ENCODE measurements at regions not wholly inside any gene's neighbourhood (a gene's known extent, or its start where the extent isn't known, plus 50 kb on each side); places are given as distances from the start of the nearest gene placed in this dataset.

DNA sequence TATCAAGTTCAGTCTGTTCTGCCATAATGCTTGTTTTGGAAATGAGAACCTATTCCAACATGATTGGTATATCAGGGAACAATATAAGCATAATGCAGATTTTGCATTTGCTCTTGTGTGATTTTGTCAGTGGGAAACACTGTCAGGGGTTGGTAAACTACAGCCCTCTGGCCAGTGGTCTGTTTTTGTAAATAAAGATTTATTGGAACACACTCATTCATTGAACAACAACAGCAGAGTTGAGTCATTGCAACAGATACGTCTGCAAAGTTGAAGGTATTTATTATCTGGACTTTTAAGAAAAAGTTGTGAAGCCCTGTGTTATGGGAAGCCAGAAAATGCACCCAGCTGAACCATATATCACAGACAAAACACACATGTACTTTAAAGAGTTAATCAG lies 83.1 kb downstream of the MCFD2 start:
- no peak for DNase-seq
- in situ Hi-C loops (cut with MboI; ENCODE audit: low pct_unique_long_range_greater_than_20kb, low sequenced_read_pairs) = no loop called here

DNA sequence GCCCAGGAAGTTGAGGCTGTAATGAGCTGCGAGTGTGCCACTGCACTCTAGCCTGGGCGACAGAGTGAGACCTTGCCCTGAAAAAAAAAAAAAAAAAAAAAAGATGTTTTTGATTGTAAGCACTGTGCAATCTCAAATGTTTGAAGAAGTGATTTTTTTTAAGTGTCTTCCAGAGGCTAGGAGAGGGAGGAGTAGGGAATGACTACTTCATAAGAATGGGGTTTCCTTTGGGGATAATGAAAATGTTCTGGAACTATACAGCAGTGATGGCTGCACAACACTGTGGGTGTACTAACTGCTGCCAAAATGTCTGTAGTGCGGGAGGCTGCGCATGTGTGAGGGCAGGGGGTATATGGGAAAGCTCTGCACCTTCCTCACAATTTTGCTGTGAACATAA lies 83.7 kb downstream of the MCFD2 start:
- in situ Hi-C loops (cut with MboI; ENCODE audit: low pct_unique_long_range_greater_than_20kb, low sequenced_read_pairs) = no loop called here
- DNase-seq = no peak

DNA sequence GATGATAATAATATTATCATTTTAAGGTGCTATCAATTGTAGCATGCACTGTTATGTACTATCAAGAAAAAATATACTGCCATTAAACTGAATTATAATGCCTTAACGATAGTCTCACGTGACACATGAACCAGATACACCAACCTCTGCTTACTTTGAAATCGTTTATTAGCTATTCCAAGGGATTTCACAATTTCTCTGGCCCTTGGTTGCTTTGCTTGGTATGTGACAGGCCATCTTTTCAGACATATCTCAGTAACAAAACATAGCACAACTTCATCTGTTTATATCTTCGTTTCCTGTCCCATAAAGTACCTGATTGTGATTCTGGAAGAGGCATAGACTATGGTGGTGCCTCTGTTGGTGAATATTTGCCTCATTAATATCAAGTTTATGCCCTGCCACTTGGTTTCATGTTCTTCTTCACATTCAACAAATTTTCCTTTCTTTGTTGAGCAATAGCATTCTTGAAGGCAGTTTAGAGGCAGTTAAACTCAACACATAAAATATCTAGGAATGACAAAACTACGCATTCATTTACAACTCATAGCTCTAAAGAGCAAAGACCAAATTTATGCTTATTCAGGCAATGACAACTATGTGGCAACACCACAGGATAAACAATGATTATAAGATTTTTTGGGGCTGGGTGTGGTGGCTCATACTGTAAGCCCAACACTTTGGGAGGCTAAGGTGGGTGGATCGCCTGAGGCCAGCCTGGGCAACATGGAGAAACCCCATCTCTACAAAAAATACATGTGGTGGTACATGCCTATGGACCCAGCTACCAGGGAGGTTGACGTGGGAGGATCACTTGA lies 84.3 kb downstream of the MCFD2 start:
- in situ Hi-C loops (cut with MboI; ENCODE audit: low pct_unique_long_range_greater_than_20kb, low sequenced_read_pairs) = no loop called here
- DNase-seq = no peak

DNA sequence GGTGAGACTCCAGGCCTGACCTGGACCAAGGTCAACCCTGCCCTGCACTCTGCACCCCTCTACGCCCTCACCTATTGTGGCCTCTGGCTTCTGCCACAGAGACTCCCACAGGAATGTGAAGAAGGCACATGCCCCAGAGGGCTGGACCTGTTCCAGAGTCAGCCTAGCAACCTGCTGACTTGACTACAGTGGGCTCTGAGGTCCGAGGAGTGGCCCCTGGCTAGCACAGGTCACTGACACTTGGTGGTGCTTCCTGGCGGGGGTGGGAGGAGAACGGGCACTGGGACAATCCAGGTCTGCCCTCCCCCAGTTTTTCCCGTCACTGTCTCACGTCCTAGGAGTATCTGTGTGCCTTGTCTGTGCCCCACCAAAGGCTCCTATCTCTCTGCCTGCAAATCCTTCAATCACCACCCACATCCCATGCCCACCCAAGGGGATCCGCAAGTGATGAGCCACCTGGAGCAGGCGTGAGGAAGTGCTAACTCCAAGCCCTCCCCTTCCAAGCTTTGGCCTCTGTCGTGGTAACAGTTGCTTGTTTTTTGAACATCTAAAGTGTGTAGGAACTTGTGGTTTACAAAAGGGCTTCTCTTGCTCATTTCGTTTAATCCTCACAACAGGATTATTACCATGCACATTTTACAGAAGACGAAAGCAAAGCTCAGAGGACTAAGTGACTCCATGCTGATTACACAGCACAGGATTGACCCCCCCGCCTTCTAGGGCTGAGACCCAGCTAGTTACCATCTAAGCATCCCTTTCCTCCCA lies 86.2 kb downstream of the MCFD2 start:
- in situ Hi-C loops (cut with MboI; ENCODE audit: low pct_unique_long_range_greater_than_20kb, low sequenced_read_pairs) = no loop called here
- no peak for DNase-seq

DNA sequence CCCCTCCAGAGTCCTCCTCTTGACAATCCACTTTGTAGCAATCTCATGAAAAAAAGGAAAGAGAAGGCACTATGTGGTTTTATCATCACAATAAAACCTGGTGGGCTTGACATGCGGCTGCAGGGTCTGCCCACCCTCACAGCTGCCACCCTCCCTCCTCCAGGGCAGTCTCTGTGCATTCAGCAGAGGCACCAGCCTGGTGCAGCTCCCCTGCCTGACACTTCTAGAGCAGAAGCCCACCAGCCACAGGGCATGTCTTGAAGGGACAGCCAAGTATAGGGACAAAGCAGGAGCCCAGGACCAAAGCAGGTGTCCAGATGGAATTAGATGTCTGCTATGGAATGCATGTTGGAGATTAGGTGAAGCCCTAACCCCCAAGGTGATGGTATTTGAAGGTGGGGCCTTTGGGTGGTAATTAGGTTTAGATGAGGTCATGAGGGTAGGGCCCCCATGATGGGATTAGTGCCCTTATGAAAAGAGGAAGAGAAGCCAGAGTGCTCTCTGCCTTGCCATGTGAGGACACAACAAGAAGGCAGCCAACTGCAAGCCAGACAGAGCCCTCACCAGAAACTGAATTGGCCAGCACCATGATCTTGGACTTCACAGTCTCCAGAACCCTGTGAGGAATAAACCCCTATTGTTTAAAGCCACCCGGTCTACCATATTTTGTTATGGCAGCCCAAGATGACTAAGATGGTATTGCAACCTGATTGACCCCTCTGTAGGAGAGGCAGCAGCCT lies 86.9 kb downstream of the MCFD2 start:
- no peak for DNase-seq
- in situ Hi-C loops (cut with MboI; ENCODE audit: low pct_unique_long_range_greater_than_20kb, low sequenced_read_pairs) = no loop called here

DNA sequence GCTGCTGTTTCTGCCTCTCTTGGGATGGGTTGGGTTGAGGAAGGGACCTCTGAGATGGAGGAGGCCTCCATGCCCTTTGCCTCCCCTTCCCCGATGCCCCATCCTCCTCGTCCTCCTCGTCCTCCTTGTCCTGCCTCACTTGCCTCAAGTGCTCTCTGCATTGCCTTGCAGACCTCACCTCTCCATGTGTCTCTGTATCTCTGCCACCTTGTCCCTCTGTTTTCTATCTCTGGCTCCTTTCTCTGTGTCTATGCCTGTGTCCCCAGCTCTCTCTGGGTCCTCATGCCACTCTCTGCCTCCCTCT lies 87.5 kb downstream of the MCFD2 start:
- in situ Hi-C loops (cut with MboI; ENCODE audit: low pct_unique_long_range_greater_than_20kb, low sequenced_read_pairs) = no loop called here
- no peak for DNase-seq

DNA sequence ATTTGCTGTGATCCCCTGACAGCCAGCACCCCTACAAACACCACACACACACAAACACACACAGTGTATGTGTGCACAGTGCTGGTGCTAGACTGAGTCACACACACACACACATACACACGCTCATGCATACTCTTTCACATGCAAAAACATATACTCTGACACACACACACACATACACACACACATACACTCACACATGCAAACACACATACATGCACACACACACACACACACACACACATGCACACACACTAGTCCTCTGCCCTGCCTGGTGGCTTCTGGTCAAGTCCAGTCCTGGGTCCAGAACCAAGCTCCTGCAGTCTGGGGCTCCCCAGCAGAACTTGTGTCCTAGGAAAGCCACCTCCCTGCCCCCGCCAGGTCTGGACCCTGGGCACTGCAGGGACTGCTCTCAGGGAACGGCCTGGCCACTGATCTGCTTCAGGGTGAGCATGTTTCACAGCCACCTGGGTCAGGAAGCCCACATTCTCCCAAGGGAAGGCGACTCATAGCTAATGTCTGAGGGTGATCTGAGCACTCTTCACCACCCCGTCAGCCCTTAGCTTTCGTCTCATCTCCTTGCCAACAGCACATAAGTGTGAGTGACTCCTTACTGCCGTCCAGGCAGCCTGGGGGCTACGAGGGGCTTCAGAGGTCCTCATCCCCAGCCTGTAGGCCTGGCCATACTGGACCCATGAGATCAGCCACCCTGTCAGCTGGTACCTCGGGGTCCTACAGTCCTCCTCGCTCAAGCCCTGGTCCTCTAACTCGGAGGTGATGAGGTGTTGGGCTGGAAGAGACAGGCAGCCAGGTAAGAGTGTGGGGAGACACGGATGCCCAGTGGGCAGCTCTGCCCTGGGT lies 88.1 kb downstream of the MCFD2 start:
- in situ Hi-C loops (cut with MboI; ENCODE audit: low pct_unique_long_range_greater_than_20kb, low sequenced_read_pairs) = no loop called here
- no peak for DNase-seq

DNA sequence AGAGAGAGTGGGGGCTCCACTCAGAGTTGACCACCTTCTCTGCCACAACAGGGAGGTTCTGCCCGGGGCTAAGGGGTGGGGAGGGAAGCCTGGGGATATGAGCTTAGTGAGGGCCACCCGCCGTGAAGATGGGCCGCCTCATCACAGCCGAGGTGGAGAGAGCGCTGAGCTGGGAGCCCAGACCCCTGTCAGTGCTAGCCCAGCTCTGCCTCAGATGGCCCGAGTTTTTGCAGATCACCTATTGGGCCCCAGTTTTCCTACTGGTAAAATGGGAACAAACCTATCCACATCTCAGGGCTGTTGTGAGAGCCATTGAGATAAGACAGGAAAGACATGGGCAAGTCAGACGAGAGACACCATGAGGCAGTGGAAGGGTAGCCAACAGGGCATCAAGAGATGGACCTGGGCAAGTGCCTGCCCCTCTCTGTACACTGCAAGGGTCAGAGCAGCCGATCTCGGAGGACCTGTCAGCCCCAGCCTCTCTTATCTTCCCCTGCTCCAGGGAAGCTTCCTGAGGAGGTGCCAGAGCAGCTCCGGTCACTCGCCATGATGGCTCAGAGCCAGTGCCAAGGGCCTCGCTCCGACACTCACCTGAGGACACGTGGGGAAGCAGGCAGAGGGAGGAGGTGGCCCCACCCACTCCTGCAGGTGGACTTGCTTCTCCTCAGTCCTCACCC lies 88.9 kb downstream of the MCFD2 start:
- in situ Hi-C loops (cut with MboI; ENCODE audit: low pct_unique_long_range_greater_than_20kb, low sequenced_read_pairs) = no loop called here
- no peak for DNase-seq

DNA sequence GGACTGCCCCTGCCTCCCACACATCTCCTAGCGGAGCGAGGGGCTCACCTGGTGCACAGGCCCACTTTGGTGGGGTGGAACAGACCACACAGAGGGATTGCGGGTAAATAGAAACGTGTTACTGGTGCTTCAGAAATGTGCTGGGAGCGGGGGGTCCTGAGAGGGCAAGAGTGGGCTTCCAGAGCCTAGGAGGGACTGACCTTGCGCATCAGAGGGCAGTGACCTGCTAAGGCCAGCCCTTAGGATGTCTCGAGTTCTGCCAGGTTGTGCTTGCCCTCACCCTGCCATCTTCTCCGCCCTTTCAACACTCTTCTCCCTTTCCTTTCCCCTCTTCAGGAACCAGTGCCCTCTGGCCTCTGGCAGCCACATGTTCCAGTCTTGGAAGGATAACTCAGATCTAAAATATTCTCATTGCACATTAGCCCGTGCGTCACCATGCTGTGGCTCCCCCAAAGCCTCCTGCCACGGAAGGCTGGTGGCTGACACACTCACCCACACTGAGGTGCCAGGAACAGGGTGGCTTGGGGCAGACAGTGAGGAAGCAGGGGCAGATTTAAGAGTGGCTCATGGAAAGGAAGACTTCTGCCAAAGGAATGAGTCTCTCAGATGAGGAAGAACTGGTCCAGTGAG lies 89.6 kb downstream of the MCFD2 start:
- in situ Hi-C loops (cut with MboI; ENCODE audit: low pct_unique_long_range_greater_than_20kb, low sequenced_read_pairs) = no loop called here
- no peak for DNase-seq

DNA sequence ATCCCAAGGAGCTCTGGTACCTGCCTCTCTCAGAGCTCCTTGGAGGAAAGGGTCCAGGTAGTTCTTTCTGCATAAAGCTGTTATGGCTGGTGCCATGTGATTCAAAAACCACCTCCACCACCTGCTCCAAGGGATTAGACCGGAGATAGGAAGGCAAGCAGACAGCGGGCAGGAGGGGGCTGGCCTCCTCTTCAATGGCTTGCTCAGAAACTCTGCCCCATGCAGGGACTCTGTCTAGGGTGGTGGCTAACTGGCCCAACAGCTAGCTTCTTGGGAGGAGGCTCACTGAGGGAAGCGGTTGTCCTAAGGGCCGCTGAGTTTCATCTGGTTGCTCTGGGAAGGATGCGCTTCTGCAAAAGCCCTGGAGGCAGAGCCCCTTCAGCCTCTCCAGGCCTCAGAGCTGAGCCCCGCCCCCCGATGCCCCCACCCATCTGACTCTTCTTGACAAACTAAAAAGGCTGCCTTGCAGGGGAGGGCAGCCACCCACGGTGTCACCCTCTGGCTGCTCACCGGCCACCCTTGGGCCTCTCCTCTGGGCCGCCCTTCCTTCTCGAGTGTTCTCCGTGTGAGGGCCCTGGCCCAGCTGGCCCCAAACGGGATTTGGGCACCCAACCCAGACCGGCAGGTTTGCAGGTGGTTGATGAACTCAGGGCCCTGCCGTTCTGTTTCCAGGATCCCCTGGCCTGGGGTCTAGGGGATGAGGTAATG lies 90.2 kb downstream of the MCFD2 start:
- no peak for DNase-seq

DNA sequence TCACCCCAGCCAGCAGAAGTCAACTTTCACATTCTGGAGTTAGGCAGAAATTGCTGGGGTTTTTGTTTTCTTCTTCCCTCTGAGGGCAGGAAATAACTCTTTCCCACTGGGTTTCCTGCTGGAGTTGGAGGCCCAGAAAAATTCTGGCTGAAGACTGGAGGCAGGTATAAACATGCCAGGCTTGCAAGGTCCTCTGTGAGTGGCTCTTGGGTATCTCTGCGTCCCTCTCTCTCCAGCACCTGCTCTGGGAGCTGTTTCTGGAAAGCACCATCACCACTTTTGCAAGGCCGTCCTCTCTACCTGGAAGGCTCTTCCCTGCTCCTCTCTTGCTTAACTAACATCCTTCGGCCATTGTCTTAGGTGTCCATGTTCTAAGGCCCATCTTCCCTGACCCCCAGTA lies 91.0 kb downstream of the MCFD2 start:
- no peak for DNase-seq
- in situ Hi-C loops (cut with MboI; ENCODE audit: low pct_unique_long_range_greater_than_20kb, low sequenced_read_pairs) = no loop called here

More for the DNA sequence above, 90.2 kb downstream of the MCFD2 start:
- in situ Hi-C loops (cut with MboI; ENCODE audit: low pct_unique_long_range_greater_than_20kb, low sequenced_read_pairs) = no loop called here

DNA sequence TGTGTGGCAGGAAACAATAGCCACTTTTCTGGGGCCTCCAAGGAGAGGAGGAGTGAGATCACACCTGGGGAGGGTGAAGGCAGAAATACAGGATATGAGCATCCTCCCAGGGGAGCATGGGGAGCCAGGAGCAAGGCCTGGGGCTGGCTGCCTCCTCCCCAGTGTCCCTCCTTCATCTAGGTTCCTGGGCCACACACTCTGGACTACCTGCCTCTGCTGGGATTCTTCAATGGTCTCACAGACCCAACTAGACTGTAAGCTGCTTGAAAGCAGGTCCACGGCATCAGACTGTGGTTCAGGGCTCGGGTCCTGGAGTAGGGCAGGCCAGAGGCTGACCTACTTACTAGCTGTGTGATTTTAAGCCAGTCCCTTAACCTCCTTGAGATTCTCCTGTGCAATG lies 94.0 kb downstream of the MCFD2 start:
- in situ Hi-C loops (cut with MboI; ENCODE audit: low pct_unique_long_range_greater_than_20kb, low sequenced_read_pairs) = no loop called here
- DNase-seq = no peak

DNA sequence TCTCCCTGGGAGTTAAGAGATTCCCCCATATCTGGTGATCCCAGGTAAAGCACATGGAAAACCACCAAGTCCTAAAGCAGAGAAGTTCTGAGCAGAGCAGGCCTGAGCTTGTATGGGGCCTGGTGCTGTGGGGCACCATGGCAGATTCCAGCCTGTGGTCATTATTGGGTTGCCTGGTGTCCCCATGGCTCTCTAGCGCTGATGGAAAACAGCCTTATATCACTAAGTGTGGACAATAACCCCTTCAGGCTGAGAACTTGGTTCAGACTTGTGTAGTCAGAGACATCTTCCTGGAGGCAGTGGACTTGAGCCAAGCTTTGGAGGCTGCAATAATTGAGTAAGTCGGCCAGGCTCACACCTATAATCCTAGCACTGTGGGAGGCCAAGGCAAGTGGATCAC lies 96.8 kb downstream of the MCFD2 start:
- no peak for DNase-seq
- in situ Hi-C loops (cut with MboI; ENCODE audit: low pct_unique_long_range_greater_than_20kb, low sequenced_read_pairs) = no loop called here

DNA sequence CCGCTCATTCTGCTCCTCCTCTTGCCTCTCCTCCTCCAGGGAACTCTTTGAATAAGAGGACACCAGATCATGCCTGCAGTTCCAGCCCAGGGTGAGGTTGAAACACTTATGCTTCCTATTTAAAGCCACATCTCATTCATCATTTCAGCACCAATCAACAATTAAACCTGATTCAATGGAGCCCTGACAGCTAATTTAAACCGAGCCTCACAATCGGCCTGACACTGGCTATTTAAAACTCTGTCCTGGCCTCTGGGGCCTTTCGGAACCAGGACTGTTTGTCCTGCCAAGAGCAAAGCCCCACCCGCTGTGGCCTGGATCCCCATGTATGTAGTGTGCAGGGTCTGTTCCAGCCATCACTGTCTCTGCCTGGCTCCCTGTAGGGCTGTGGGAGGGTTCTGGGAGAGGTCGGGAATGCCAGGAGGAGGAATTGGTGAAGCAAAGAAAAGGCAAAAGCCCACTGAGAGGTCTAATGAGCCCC lies 97.4 kb downstream of the MCFD2 start:
- no peak for DNase-seq
- in situ Hi-C loops (cut with MboI; ENCODE audit: low pct_unique_long_range_greater_than_20kb, low sequenced_read_pairs) = no loop called here

DNA sequence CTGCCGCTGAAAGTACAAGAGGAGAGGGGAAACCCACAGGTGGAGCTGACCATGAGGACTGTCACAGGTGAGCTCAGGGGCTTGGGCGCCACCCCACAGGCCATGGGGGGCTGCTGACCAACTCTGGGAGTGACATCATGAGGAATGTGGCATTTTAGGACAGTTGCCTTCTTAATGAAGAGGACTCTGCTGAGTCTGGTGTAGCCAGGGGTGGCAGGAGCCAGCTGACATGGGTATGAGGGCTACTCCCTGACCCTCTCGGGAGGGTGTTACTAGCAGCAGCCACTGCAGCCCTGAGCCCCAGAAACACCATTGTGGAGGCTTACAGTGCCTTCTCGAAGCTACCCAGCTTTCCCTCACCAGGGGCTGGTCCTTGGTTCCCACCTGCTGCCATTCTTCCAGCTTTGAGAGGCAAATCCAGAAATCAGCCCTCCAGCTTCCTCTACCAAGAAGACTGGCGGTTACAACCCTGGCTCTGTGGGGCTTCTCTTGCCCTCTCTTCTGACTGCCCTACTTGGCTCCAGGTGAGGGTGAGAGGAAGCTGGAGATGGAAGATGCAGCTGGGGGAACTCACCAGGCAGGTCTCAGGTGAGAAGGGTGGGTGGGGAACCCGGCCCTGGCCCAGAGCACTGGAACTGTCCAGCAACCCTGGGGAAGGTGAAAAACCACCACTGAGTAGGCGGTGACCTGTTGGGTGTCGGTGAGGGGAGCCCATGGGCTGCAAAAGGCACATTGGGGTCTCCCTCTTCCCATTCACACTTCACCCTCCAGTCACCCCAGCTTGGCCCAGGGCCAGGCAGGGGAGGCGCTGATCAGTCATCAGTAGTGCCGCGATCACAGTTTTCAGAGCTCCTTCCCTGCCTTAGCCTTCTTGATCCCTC lies 98.5 kb downstream of the MCFD2 start:
- no peak for DNase-seq

DNA sequence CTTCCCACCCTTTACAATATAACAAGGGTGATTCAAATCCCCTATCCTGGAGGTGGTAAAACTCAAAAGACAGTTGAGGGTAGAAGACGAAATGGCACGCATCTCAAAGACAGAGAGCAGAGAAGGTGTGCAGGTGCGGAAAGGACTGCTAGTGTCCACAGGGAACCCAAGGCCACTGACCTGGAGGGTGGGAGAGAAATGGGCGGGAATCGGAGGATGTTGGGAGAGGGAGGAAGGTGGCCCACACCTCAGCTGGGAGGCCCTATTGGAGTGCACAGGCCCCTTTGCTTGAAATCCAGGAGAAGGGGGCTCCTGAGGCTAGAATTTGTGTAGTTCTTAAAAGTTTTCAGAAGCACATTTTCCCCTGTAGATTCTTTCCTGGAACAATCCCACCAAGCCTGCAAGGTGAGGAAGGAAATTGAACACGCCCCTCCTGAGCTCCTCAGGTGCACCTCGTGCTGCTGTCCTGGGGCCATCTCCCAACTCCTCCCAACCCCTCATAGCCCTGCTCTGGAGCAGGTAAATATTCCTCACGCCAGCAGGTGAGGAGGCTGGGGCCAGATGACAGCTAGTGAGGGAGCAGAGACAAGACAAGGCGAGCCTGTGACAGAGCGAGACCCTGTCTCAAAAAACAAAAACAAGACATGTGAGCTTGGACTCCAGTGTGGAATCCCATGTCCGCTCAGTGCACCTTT lies 99.3 kb downstream of the MCFD2 start:
- DNase-seq = no peak
- in situ Hi-C loops (cut with MboI; ENCODE audit: low pct_unique_long_range_greater_than_20kb, low sequenced_read_pairs) = no loop called here

More for the DNA sequence above, 98.5 kb downstream of the MCFD2 start:
- in situ Hi-C loops (cut with MboI; ENCODE audit: low pct_unique_long_range_greater_than_20kb, low sequenced_read_pairs) = no loop called here
